HG02885 (cell line): ENCODE measurements at regions not wholly inside any gene's neighbourhood (a gene's known extent, or its start where the extent isn't known, plus 50 kb on each side); places are given as distances from the start of the nearest gene placed in this dataset.
"Not testable (repeated sequence)": the region's sequence is repeated elsewhere in the genome, so short reads cannot be mapped to it uniquely, and the experiment has no call there.

Experiments
- ATAC-seq: cut with Tn5 transposase; IDR thresholded peaks from one replicate; pipeline ENCODE4 v1.9.1; 2021; ENCODE audit warnings: mild to moderate bottlenecking; ENCODE audit not compliant: unreplicated experiment, poor library complexity

- ATAC-seq, result not testable (repeated sequence)
Measured at GRCh38 chr3:197410170-197410569, 111.8 kb upstream of the DLG1 start.

GRCh38 chr3:197408177-197408957, 110.0 kb upstream of the DLG1 start:
- ATAC-seq, result no peak

- ATAC-seq, result no peak
Measured at GRCh38 chr3:197407526-197407925, 109.1 kb upstream of the DLG1 start.

GRCh38 chr3:197407053-197407452, 108.6 kb upstream of the DLG1 start:
- ATAC-seq, result no peak

- ATAC-seq, result no peak
Measured at GRCh38 chr3:197406266-197406665, 107.9 kb upstream of the DLG1 start.

- no peak for ATAC-seq
Measured at GRCh38 chr3:197404754-197405153, 106.3 kb upstream of the DLG1 start.

- ATAC-seq, result no peak
Measured at GRCh38 chr3:197404030-197404429, 105.6 kb upstream of the DLG1 start.

GRCh38 chr3:197402401-197402800, 104.0 kb upstream of the DLG1 start:
- not testable (repeated sequence) for ATAC-seq

- no peak for ATAC-seq
Measured at GRCh38 chr3:197399486-197399885, 101.1 kb upstream of the DLG1 start.

- no peak for ATAC-seq
Measured at GRCh38 chr3:197398286-197398878, 100.0 kb upstream of the DLG1 start.

GRCh38 chr3:197397838-197398237, 99.4 kb upstream of the DLG1 start:
- no peak for ATAC-seq

- peak; percentile 96 for ATAC-seq
Measured at GRCh38 chr3:197394464-197395321, 96.3 kb upstream of the DLG1 start.

GRCh38 chr3:197394126-197394463, 95.7 kb upstream of the DLG1 start:
- ATAC-seq, result not testable (repeated sequence)

- no peak for ATAC-seq
Measured at GRCh38 chr3:197393711-197394110, 95.3 kb upstream of the DLG1 start.

GRCh38 chr3:197392961-197393360, 94.5 kb upstream of the DLG1 start:
- no peak for ATAC-seq

- no peak for ATAC-seq
Measured at GRCh38 chr3:197381371-197381770, 83.0 kb upstream of the DLG1 start.

- no peak for ATAC-seq
Measured at GRCh38 chr3:197380786-197381185, 82.4 kb upstream of the DLG1 start.

GRCh38 chr3:197378985-197379718, 80.7 kb upstream of the DLG1 start:
- ATAC-seq, result no peak

- no peak for ATAC-seq
Measured at GRCh38 chr3:197376735-197377555, 78.5 kb upstream of the DLG1 start.

- ATAC-seq, result no peak
Measured at GRCh38 chr3:197376020-197376419, 77.6 kb upstream of the DLG1 start.
